Aorta (tissue), 5 donors: ENCODE measurements at regions not wholly inside any gene's neighbourhood (a gene's known extent, or its start where the extent isn't known, plus 50 kb on each side); places are given as distances from the start of the nearest gene placed in this dataset.
"Not testable (repeated sequence)": the region's sequence is repeated elsewhere in the genome, so short reads cannot be mapped to it uniquely, and the experiment has no call there.

Experiments
- ATAC-seq: fragments of 200-7000 bp; cut with Tn5 transposase; one replicate; pipeline ENCODE4 v1.9.1; 2022; ENCODE audit warnings: moderate library complexity; ENCODE audit not compliant: low FRiP score
- DNase-seq, 2 donors: peaks; one replicate each; pipeline ENCODE4 v3.0.0-alpha.2; 2020
- H3K27ac ChIP-seq, 2 donors: one replicate each; pipeline ENCODE4 v1.5.1; 2013; ENCODE audit warnings: low read length in 2 of 2, mild to moderate bottlenecking in 2 of 2, moderate library complexity in 2 of 2, control low read depth in 1 of 2, inconsistent platforms in 1 of 2, low read depth in 1 of 2
- H3K27me3 ChIP-seq, 2 donors: one replicate each; pipeline ENCODE4 v1.6.1; 2013; ENCODE audit warnings: control low read depth in 1 of 2, low read length in 1 of 2, mild to moderate bottlenecking in 1 of 2, moderate library complexity in 1 of 2; ENCODE audit not compliant: insufficient read depth in 2 of 2, control insufficient read depth in 1 of 2
- H3K36me3 ChIP-seq, 2 donors: one replicate each; pipeline ENCODE4 v1.6.1; 2013; ENCODE audit warnings: control low read depth in 1 of 2, low read length in 1 of 2, mild to moderate bottlenecking in 1 of 2; ENCODE audit not compliant: insufficient read depth in 2 of 2, control insufficient read depth in 1 of 2
- H3K4me1 ChIP-seq, 2 donors: one replicate each; pipeline ENCODE4 v1.6.1; 2013; ENCODE audit warnings: low read length in 2 of 2, control low read depth in 1 of 2, mild to moderate bottlenecking in 1 of 2, moderate library complexity in 1 of 2; ENCODE audit not compliant: insufficient read depth in 2 of 2, control insufficient read depth in 1 of 2
- H3K4me3 ChIP-seq, 2 donors: one replicate each; pipeline ENCODE4 v1.5.1; 2013; ENCODE audit warnings: low read length in 2 of 2, control low read depth in 1 of 2, mild to moderate bottlenecking in 1 of 2
- H3K9me3 ChIP-seq: one replicate; pipeline ENCODE4 v1.6.1; 2013; ENCODE audit warnings: mild to moderate bottlenecking, low read length; ENCODE audit not compliant: control insufficient read depth
- WGBS, 2 donors: extraction: QIAGEN DNeasy Blood & Tissue Kit; methylation state at CpG; one replicate each; pipeline ENCODE4 v1.1.7; 2013; 5-methylcytosine and 5-hydroxymethylcytosine counted together
- intact Hi-C, 2 donors: fragments of 100-400 bp; cut with DNase I; formaldehyde crosslinking; loops; one replicate each; pipeline versions ENCODE4 v1.14.2 to v1.15.0; 2022
- donor health status: healthy with polysubstance abuse.
- donor health status: Bipolar disorder and iron deficiency.
- donor health status: DM: no; HTN: no; CAD: no.
- donor health status: DM: no; HTN: no; CAD: no.
- donor health status: DM: yes; HTN: yes; CAD: no.

DNA sequence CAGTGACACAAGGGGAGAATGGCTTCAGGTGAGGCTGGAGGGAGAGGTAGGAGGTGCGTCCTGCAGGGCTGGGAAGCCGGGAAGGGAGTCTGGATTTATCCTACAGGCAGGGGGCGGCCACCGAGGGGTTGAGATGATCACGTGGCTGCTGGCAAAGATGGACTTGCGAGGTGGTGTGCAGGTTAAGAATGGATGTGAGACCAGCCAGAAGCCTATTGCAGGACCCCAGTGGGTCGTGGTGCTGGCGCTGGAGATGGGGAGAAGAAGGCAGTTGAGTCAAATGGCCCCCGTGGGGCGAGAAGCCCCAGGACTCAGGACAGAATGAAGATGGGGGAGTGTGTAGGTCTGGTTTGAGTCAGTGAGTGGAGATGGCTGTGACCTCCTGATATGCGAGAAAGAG, 183.1 kb downstream of the FAM43A start:
- Histone ChIP-seq H3K36me3 (no peaks in the 10 kb centered on the region), H3K27ac (no peak overlapping the region), H3K27me3 (no peaks in the 10 kb centered on the region), H3K9me3 (no peaks in the 10 kb centered on the region), H3K4me3 (no peak overlapping the region), H3K4me1 (no peaks in the 10 kb centered on the region)
- ATAC-seq (no peak), DNase-seq (peak in 1 of 2 donors; percentile 56)
- 81 to 87% methylated on average over 11 of the region's 11 CpGs for WGBS, 2 donors
- intact Hi-C loops, result no loop called here

DNA sequence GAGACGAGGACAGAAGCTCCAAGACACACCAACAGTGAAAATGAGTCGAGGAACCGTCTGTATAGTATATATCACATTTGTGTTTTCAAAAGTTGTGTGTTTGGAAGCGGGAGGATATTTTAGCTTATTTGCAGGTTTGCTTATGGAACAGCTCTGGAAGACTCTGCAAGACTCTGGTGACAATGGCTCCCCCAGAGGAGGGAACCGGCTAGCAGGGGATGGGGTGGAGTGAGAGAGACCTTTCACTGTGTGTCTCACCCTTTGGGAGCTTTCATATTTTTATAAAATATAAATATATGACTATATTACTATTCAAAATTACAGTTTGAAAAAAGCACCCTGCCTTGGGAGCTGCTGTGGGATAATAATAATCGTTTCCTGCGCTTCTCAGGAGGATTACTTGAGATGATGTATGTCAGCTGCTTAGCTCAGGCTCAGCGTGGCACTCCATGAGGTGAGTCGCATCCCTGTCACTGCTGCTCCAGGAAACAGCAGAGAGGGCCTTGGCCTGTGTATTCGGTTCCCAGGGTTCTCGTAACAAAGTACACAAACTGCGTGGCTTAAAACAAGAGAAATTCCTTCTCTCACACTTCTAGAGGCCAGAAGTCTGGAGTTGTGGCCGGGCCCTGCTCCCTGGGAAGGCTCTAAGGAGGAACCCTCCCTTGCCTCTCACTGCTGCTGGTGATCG, 183.9 kb downstream of the FAM43A start:
- Histone ChIP-seq H3K4me3 (no peak overlapping the region), H3K4me1 (no peaks in the 10 kb centered on the region), H3K27me3 (no peaks in the 10 kb centered on the region), H3K36me3 (no peaks in the 10 kb centered on the region), H3K9me3 (no peaks in the 10 kb centered on the region), H3K27ac (no peak overlapping the region)
- intact Hi-C loops, result no loop called here
- WGBS, 2 donors, result 94 to 98% methylated on average over 14 of the region's 14 CpGs
- ATAC-seq (no peak), DNase-seq (peak in 1 of 2 donors; percentile 35)

DNA sequence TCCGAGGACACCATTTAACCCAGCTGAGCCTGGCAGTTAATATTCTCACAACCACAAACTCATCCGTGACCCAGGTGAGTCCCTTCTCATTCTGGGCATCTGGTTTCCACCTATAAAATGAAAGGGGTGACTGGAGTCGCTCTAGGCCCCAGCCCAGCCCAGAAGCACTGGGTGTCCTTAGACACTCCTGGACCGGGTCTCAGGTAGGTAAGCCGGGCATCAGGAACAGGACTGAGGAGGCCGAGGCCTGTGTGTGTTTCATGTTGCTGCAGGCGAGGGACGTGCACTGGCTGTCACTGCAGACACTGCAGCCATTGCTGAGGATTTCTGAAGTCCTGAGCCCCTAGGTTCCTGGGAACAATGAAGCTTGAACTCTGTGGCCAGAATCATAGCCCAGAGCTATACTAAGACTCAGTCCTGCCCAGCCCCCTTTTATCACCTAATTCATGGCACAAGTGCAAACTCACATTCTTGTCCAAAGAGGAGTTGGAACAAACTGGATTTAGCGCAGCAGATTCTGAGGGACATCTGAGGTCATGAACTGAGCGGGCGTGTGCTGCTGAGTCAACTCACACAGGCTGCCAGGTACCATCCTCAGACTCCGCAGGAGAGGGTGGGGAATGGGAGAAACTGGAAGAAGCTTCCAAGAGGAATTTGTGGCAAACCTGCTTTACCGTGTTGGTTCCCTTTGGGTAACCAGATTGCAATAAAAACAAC, 184.9 kb downstream of the FAM43A start:
- Histone ChIP-seq H3K9me3 (no peaks in the 10 kb centered on the region), H3K27ac (no peak overlapping the region), H3K4me1 (no peaks in the 10 kb centered on the region), H3K36me3 (no peaks in the 10 kb centered on the region), H3K27me3 (no peaks in the 10 kb centered on the region), H3K4me3 (no peak overlapping the region)
- intact Hi-C loops, result no loop called here
- DNase-seq, result peak in 1 of 2 donors; percentile 35
- WGBS, 2 donors, result 69 to 72% methylated on average over 13 of the region's 13 CpGs
- ATAC-seq, result peak; percentile 9

DNA sequence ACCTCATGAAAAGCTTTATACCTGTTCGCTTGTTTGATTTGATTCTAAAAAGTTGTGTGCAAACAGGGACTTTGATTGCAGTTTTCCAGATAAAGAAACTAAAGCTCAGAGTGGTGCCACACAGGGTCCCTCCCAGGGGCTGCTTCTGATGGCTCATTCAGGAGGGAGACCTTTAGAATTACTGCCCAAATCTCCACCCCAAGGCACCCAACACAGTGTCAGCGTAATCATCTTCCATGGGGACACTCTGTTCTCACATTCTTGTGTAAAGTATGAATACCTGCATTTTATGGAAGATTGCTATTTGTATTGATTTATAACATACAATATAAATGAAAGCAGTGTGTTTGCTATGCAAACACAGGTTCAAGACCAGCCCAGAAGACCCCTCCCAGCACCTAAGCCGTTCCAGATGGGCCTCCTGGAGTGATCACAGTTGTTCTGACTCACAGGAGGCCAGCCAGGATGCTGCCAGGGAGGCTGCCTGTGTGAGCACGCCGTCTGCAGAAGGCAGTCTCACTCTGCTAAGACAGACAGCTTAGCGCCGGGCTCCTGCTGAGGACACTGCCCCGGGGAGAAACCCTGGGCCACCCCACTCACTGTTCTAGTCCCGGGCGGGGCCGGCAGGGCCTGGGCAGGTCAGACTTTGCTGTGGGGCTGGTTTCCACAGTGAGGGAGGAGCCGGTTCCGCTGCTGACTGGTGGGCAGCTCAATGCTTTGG, 185.6 kb downstream of the FAM43A start:
- no peak overlapping the region for H3K27ac ChIP-seq
- DNase-seq (peak; percentile 67 to 78), ATAC-seq (no peak)
- no peaks in the 10 kb centered on the region for H3K36me3 ChIP-seq
- H3K4me3 ChIP-seq, result no peak overlapping the region
- no peaks in the 10 kb centered on the region for H3K27me3 ChIP-seq
- no peaks in the 10 kb centered on the region for H3K4me1 ChIP-seq
- 58 to 59% methylated on average over 13 of the region's 13 CpGs for WGBS, 2 donors
- intact Hi-C loops, result no loop called here
- H3K9me3 ChIP-seq, result no peaks in the 10 kb centered on the region

DNA sequence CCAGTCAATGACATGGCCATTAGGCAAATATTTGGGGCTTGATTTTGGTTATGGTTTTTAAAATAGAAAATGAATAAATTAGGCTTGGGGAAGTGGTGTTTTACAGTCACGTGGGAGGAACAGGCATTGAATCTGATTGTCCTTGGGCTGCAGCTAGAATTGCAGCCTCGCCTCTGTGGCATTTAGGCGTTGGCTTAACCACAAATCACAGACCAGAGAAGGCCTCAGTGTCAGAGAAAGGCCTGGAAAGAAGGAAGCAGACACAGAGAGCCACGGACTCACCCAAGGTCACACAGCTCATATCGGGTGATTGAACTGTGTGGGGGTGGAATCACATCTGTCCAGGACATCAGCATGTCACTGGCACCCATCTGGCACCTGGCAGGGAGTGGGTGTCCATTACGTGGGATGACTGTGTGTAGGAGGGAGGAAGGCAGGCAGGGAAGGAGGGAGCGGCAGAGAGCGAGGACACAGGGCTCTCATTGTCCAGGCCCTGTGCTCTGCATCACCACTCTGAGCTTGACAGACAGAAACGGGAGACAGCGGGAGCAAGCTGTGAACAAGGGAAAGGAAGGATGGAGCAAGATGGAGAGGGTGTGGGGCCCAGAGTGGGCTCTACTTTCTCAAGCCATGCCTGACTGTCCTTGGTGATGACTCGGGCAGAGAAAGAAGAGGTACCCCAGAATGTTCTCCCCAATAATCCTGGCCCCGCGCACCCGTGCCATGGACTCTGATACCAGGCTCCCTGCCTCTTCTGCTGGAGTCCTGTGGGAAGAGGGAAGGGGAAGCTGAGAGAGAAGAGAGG, 186.4 kb downstream of the FAM43A start:
- peak in 1 of 2 donors; percentile 67 for DNase-seq
- Histone ChIP-seq H3K36me3 (no peaks in the 10 kb centered on the region), H3K27me3 (no peaks in the 10 kb centered on the region), H3K9me3 (no peaks in the 10 kb centered on the region), H3K4me3 (no peak overlapping the region), H3K27ac (no peak overlapping the region), H3K4me1 (no peaks in the 10 kb centered on the region)
- 92 to 96% methylated on average over 14 of the region's 14 CpGs for WGBS, 2 donors
- no peak for ATAC-seq
- intact Hi-C loops, result no loop called here

DNA sequence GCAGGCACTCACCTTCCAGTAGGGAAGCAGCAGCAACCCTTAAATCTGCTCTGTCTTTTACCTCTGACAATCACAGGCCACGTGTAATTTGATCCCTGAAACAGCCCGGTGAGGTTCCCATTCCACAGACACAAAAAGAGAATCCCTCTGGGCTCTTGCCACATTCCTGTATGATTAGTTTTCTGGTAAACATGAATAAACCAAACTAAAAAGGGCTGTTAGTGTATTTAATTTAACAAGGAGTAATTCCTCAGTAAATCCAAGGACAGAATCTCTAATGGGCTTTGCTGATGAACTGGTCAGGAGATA, 186.9 kb downstream of the FAM43A start:
- Histone ChIP-seq H3K9me3 (no peaks in the 10 kb centered on the region), H3K27me3 (no peaks in the 10 kb centered on the region), H3K4me3 (no peak overlapping the region), H3K27ac (no peak overlapping the region), H3K36me3 (no peaks in the 10 kb centered on the region), H3K4me1 (no peaks in the 10 kb centered on the region)
- intact Hi-C loops, result no loop called here
- DNase-seq (no peak), ATAC-seq (no peak)
- WGBS, 2 donors, result 47 to 70% methylated on average over 2 of the region's 2 CpGs

DNA sequence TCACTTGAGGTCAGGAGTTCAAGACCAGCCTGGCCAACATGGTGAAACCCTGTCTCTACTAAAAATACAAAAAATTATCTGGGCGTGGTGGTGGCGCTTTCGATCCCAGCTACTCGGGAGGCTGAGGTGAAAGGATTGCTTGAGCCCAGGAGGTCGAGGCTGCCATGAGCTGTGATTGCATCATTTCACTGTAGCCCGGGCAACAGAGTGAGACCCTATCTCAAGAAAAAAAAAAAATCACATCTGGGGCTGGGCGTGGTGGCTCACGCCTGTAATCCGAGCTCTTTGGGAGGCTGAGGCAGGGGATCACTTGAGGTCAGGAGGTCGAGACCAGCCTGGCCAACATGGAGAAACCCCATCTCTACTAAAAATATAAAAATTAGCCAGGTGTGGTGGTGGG, 187.8 kb downstream of the FAM43A start:
- intact Hi-C loops, DNase-seq, H3K9me3 ChIP-seq, H3K4me1 ChIP-seq, H3K27me3 ChIP-seq, H3K4me3 ChIP-seq, ATAC-seq, H3K36me3 ChIP-seq, H3K27ac ChIP-seq: not testable (repeated sequence)
- 96 to 97% methylated on average over 10 of the region's 10 CpGs for WGBS, 2 donors

DNA sequence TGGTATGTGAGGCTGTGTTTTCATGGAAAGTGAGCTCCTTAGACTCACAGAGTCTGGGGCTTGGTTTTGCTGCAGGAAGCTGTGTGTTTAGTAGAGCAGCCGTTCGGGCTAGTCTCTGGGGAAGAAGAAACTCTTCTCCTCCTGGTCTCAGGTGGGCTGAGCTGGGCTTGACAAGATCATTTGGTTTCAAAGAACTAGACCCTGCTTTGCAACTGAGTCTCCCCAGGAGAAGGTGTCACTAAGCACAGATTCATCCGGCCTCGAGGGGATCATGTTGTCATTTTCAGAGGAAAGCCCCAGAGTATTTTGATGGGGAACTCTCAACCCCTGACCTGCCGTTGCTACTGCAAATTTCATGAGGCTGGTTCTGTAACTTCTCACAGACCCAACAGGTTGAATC, 188.5 kb downstream of the FAM43A start:
- 93 to 96% methylated on average over 5 of the region's 5 CpGs for whole genome bisulfite sequencing, 2 donors
- intact Hi-C loops, result no loop called here
- H3K4me3 ChIP-seq, result no peak overlapping the region
- DNase-seq (no peak), ATAC-seq (no peak)
- H3K27ac ChIP-seq, result no peak overlapping the region
- H3K27me3 ChIP-seq, result no peaks in the 10 kb centered on the region
- H3K36me3 ChIP-seq, result no peaks in the 10 kb centered on the region
- no peaks in the 10 kb centered on the region for H3K4me1 ChIP-seq
- no peaks in the 10 kb centered on the region for H3K9me3 ChIP-seq
